Pancreas (tissue), 10 donors: ENCODE measurements at regions not wholly inside any gene's neighbourhood (a gene's known extent, or its start where the extent isn't known, plus 50 kb on each side); places are given as distances from the start of the nearest gene placed in this dataset.

ENCODE experiments used
- ATAC-seq, 4 donors: fragments of 200-7000 bp; cut with Tn5 transposase; one replicate each; pipeline versions ENCODE4 v1.8.0 to v1.9.1; 2020; ENCODE audit warnings: mild to moderate bottlenecking in 4 of 4, moderate library complexity in 4 of 4
- DNase-seq, 6 donors: peaks; one replicate each; pipeline ENCODE4 v3.0.0-alpha.2; 2020
- FAIRE-seq: peaks from 2 replicates; lab custom pipeline; 2012; peaks lifted over from hg19 to GRCh38; lab: Jason Lieb, UNC
- H3K27ac ChIP-seq, 4 donors: fragments of 200-600 bp; sonication (generic); 1 replicate in 3 of 4; 2 replicates in 1 of 4; pipeline versions ENCODE4 v1.5.0 to v1.8.0; 2020
- H3K27me3 ChIP-seq, 4 donors: fragments of 200-600 bp; one replicate each; pipeline ENCODE4 v1.8.0; 2021
- H3K36me3 ChIP-seq, 3 donors: fragments of 200-600 bp; sonication (generic) in 1 of 3; one replicate each; pipeline versions ENCODE4 v1.5.0 to v1.8.0; 2020 to 2021
- H3K4me1 ChIP-seq, 3 donors: fragments of 200-600 bp; one replicate each; pipeline ENCODE4 v1.8.0; 2021
- H3K4me3 ChIP-seq, 4 donors: fragments of 200-600 bp; sonication (generic) in 2 of 4; one replicate each; pipeline versions ENCODE4 v1.5.0 to v1.8.0; 2020 to 2021
- H3K9me3 ChIP-seq, 4 donors: fragments of 200-600 bp; one replicate each; pipeline ENCODE4 v1.8.0; 2021
- WGBS, 2 donors: extraction: QIAGEN DNeasy Blood & Tissue Kit; methylation state at CpG; one replicate each; pipeline ENCODE4 v1.1.7; 2013; 5-methylcytosine and 5-hydroxymethylcytosine counted together
- intact Hi-C, 3 donors: fragments of 100-400 bp; cut with DNase I; formaldehyde crosslinking; loops; one replicate each; pipeline versions ENCODE4 v1.11.1 to v1.14.2; 2022
- TF ChIP-seq, protein P1 (sequence below), 4 donors: fragments of 200-600 bp; sonication (generic) in 3 of 4; IDR thresholded peaks; one replicate each; pipeline versions ENCODE4 v1.5.0 to v1.8.0; 2021; ENCODE audit warnings: antibody characterized with exemption in 4 of 4
- donor health status: healthy with polysubstance abuse.
- donor health status: DM: no; HTN: no; CAD: no; lungs with moderate emphysema.
- donor health status: DM: no; HTN: no; CAD: no.
- donor health status: control.
- donor health status: control.
- donor health status: Bipolar disorder and iron deficiency.
- donor health status: DM: yes; HTN: yes; CAD: no.
- donor health status: DM: no; HTN: no; CAD: no.
- donor health status: DM: no; HTN: no; CAD: no.
- donor health status: DM: yes; HTN: yes; CAD: no.

DNA sequence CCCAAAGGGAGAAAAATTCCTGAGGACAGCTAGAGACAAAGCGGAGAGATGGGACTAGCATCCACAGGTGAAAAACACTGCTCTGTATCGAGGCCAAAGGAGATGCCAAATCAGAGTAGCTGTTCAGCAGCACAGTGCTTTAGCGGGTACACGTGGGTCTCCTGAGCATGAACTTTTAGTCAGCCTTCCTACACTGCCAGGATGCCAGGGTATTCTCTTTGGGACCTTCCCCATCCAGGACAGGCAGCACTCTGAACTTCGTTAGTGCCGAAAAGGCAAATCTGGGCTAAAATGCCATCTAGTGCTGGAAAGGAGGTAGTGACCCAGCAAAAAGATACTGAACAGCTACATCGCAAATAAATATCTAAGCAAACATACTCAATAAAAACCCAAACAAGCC, 64.9 kb downstream of the C6orf58 start:
- TF ChIP-seq, protein P1, sequence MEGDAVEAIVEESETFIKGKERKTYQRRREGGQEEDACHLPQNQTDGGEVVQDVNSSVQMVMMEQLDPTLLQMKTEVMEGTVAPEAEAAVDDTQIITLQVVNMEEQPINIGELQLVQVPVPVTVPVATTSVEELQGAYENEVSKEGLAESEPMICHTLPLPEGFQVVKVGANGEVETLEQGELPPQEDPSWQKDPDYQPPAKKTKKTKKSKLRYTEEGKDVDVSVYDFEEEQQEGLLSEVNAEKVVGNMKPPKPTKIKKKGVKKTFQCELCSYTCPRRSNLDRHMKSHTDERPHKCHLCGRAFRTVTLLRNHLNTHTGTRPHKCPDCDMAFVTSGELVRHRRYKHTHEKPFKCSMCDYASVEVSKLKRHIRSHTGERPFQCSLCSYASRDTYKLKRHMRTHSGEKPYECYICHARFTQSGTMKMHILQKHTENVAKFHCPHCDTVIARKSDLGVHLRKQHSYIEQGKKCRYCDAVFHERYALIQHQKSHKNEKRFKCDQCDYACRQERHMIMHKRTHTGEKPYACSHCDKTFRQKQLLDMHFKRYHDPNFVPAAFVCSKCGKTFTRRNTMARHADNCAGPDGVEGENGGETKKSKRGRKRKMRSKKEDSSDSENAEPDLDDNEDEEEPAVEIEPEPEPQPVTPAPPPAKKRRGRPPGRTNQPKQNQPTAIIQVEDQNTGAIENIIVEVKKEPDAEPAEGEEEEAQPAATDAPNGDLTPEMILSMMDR (IDR thresholded peaks at IDR 0.05): peak in 3 of 4 donors; percentile 18 to 44 (median 29)
- Histone ChIP-seq H3K36me3 (no peaks in the 10 kb centered on the region), H3K27me3 (no peaks in the 10 kb centered on the region), H3K27ac (no peak overlapping the region), H3K9me3 (no peaks in the 10 kb centered on the region), H3K4me3 (no peak overlapping the region), H3K4me1 (no peaks in the 10 kb centered on the region)
- DNase-seq: peak in 1 of 6 donors; percentile 15
- ATAC-seq: peak in 3 of 4 donors; percentile 56 to 78 (median 60)
- WGBS, 2 donors: 27 to 33% methylated on average over 7 of the region's 7 CpGs
- intact Hi-C loops: no loop called here
- FAIRE-seq: no peak
